Superior temporal gyrus (tissue), 1 donor: ENCODE measurements at regions not wholly inside any gene's neighbourhood (a gene's known extent, or its start where the extent isn't known, plus 50 kb on each side); places are given as distances from the start of the nearest gene placed in this dataset.

ENCODE experiments used
- DNase-seq: peaks from one replicate; pipeline ENCODE4 v3.0.0-alpha.2; 2016; ENCODE audit errors: extremely low spot score

DNA sequence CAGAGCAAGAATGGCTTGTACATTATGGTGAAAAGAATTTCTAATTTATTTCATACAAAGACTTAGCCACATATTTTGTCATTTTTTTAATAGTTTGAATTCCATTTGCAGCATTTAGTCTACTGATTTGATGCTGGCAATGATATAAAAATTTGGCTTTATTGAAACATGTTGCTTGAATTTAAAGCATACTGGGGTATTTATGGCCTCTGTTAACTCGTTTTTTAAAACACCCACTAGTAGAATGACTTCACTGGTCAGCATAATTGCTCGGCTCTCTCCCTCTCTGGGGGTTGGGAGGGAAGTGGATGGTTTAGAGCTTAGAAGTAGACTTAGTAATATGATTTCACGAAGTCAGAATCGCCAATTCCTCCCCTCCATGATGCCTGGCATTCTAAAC is 354.9 kb upstream of the HTR2A start:
- DNase-seq = no peak

DNA sequence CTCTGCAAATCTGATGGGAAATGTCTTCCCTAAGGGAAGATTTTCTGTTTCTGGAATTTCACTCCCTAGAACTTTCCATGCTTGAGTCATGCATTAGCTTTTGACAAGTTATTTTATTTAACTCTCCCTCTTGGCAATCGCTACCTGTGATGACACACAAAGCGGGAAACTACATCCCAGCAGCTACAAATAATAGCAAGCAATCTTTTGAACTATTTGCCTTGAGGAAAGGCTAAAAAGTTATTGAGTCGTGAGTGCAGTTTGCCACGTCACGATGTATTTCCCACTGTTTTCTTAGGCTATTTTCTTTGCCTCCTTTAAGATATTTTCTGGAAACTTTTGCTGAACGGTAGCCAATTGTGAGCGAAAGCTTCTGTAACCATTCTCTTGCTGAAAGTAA is 353.3 kb upstream of the HTR2A start:
- DNase-seq = no peak

DNA sequence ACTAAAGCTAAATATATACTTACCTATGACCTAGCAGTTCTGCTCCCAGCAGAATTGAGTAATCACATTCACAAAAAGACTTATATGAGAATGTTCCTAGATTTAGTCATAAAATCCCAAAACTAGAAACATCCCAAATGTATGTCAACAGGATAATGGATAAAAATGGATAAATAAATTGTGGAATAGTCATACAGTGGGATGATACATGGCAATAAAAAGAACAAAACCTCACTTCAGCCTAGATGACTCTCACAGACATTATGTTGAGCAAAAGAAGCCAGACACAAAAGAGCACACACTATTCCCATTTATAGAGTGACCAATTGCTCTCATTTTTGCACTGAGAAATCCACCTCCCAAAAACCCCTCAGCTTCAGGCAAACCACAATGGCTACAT is 352.4 kb upstream of the HTR2A start:
- no peak for DNase-seq

DNA sequence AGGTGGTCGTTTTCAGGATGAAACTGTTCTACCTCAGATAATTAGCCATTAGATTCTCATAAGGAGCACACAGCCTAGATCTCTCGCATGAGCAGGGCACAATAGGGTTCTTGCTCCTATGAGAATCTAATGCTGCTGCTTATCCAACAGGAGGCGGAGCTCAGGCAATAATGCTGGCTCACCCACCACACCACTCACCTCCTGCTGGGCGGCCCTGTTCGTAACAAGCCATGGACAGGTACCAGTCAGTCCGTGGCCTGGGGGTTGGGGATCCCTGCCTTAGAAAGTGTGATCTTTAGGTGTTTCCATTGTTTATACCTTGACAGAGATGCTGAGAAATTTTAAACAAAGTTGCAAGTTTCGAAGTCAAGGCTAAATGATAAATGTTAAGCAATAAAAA is 344.6 kb upstream of the HTR2A start:
- no peak for DNase-seq

DNA sequence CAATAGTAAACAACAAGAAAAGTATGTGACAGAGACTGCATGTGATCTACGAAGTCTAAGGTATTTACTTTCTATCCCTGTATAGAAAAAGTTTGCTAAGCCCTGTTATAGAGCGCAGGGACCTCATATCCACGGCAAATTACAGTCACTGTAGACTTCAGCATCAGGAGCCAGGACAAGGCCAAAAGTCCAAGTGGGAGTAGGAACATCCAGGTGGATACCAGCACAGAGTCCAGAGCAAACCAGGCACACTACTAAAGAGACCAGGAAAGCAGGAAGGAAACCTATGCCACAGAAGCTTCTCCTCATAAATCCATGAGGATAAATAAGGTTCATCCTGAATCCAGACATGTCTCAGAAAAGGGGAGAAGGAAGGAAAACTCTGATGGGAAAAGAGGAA is 342.2 kb upstream of the HTR2A start:
- no peak for DNase-seq

DNA sequence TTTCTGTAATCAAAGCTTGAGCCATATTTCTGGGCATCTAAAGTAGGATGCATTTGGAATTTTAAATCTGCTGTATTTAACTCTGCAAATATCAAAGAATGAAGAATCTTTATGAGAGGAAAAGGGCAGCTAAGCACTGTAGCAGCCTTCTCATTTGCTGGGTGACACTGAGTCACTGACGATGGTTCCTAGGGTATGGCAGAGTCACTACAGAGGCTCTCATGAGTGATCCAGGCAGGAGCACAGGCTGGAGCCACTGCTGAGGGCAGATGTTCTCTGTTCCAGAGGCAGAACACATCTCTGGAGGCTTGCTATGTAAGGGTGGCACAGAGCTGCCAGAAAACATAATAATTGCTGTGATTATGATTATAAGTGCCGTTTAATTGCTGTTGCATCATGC is 340.7 kb upstream of the HTR2A start:
- DNase-seq = no peak

DNA sequence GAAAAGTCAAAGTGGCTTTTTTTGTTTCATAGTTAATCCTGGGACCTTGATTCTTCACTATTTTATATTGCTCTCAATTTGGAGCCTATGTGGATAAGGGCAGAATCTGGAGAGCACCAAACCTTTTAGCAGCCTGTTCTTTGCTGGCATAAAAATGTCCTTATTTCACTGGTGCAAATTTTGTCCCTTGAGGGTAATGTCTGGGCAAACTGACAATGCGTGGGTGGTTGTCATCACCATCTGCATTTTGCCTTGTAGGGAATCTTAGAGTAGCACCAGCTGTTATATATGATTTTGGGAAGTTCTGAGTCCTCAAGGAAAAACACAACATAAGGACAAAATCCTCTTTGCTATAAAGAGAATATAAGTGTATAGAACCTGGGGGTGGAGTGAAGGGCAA is 336.9 kb upstream of the HTR2A start:
- DNase-seq = peak; percentile 71

DNA sequence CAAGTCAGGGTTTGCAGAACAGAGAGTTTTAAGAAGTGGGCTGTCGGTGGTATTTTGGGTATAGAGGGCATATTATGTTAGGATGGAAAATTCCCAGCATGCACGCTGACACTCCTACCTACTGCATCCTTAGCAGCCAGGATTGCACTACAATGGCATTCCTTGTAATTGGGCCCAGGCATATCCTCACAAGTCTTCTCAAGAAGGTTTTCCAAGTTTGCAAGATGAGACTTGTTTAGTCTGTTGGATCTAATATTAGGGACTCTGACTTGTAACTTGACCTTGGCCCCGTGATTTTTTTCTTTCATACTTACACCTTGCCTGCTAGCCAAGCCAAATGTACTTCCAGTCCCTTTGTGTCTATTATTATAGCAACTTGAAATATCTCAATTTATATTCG is 335.7 kb upstream of the HTR2A start:
- DNase-seq = no peak

DNA sequence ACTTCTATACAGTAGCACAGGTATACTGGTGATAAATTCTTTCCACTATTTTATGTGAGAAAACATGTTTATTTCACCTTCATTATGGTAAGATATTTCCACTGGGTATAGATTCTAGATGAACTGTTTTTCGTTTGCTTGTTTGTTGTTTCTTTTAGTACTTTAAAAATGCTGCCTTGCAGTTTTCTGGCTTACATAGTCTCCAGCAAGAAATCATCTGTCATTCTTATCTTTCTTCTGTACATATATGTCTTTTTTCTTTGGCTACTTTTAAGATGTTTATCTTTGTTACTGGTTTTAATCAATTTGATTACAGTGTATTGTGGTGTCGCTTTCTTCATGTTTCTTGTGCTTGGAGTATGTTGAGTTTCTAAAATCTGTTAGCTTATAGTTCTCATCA is 333.3 kb upstream of the HTR2A start:
- DNase-seq = no peak

DNA sequence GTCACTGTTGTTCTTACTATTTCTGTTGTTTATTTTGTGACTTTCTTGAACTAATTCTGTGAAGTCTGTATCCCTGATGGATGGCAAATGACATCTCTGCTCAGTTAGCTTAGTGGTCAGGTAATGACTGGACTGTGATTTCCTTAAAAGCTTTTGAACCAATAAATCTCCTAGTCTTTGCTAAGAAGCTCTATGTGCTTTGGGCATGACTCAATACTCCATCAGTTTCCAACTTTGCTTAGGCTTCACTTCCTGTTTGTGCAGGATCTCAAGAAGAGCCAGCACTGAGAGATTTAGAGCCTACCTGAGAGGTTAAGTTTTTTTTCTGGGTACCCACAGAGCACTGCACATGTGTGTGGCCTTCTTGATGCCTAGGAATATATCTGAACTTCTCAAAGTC is 329.7 kb upstream of the HTR2A start:
- DNase-seq = no peak

DNA sequence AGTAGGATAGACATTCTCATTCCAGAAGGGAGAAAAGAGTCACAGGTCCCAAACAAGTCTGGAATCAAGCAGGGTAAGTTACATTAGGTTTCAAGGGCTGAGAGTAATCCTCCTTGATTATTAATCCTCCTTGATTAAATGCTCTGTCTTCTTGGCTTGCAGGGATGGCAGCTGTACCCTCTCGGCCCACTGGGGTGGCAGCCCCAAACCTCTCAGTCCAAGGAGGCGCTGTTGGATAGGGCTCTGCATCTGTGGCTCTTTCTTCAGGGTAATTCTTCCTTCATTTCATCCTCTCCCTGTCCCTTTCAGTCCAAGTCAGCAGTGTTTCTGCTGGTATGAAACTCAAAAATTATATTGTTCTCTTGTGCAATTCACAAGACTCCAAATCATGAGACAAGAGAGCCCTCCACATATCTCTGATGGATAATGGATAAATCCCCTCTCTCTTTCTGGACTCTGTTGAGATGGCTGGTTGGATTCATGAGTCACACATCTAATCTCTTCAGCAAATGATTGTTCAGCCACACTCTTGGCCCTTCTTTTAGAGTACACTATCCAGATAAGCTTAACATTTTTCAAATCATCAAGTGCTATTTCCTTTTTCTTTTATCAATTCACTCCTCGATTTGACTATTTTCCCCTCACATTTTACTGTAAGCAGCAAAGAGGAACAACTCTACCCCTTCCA is 323.7 kb upstream of the HTR2A start:
- DNase-seq = no peak

DNA sequence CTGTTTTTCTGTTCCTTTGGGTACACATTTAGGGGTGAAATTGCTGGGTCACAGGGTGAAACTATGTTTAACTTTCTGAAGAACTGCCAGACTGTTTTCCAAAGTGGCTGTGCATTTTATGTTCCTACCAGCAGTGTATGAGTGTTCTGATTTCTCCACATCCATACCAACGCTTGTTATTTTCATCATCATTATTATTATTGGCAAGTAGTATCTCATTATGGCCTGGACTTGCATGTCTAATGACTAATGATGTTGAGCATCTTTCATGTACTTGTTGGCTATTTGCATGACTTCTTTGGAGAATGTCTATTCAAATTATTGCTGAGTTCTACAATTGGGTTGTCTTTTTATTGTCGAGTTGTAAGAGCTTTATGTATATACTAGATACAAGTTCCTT is 321.8 kb upstream of the HTR2A start:
- DNase-seq = no peak

DNA sequence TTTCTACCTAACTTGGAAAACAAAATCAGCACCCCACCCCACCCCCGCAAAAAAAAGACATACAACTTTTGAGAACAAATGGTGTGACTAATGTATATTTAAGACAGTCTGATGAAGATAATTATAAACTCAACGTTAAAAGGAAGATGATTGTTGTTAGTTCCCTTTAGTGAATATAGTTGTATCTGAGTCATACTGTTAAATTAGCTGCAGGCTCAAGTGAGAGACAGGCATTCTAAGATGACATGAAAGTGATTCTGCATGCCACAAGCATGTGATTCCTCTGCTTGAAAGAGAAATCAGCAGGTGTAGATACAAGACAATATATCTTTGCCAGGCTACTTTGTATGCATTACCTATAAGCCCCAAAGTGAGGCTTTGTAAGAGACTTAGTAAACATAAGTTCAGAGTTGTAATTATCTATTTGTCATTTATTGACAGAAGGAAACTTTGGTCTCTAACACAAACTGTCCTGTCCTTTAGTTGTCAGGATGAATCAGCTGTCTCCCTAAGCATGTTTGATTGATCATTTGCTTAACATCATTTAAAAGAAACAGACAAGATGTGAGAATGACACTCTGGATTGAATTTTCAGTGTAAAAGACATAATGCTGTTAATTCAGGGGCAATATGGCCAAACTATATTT is 319.4 kb upstream of the HTR2A start:
- no peak for DNase-seq

DNA sequence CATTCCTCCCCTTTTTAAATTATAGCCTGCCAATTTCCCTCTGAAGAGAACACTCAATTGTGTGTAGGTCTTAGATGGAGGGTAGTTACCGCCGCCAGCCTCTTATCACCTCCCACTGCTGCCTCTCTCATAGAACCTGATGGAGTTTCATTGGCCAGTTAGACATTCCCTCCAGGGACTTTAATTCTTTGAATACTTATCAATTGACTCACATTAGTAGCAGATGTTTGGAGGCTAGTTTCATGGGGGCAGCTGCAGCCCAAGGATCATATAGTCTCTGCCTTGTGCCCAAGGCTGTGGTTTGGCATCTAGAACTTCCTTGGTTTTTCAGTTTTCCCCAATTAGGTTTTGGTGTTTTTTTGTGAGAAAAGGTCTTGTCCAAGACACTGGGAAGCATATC is 318.9 kb upstream of the HTR2A start:
- DNase-seq = no peak

DNA sequence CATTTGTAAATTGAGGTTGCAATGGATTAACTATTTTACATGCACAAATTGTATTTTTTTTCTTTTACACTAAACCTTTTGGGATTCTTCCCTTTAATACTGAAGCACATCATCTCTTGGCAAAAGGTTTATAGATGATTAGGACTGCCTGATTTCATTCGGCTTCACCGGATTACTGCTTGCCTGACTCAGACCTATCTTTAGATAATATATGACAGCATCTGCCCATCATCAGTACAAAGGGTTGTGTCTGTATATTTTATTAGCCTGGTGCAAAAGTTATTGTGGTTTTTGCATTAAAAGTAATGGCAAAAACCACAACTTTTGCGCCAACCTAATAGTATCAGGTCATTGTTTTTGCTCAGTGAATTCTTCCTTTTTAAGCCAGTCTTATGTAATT is 316.2 kb upstream of the HTR2A start:
- no peak for DNase-seq

DNA sequence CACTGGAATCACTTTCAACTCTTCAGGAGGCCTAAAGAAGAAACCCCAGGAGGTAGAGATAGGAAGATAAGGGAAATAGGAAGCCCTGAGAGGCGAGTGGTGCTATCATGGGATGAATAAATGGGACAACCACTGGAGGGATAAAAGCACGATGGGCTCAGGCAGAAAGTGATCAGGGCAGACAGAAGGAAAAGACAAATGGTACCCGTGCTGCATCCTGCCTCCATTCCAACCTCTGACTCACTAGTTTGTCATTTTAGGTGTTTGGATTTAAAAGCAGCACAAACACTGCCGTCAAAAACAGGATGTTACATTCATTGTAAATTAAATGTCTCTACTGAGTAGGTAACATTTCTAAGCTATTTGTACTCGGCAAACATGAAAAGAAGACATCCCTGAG is 314.3 kb upstream of the HTR2A start:
- no peak for DNase-seq

DNA sequence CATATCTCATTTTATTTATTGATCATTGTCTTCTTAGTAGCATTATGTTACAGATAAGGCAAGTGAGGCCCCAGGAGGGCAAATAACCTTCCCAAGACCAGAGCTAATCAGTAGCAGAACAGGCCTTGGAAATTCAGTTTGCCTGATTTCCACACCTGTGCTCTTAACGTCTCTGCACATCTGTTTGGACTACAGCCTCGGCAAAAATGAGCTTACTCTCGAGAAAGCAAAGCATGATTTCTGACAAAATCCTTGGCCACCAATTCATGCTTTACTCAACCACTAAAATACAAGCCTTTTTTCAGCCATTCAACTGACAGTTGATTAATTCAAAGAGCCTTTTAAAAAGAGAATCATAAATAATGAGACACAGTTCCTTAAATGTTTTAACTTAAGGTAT is 309.3 kb upstream of the HTR2A start:
- DNase-seq = no peak

DNA sequence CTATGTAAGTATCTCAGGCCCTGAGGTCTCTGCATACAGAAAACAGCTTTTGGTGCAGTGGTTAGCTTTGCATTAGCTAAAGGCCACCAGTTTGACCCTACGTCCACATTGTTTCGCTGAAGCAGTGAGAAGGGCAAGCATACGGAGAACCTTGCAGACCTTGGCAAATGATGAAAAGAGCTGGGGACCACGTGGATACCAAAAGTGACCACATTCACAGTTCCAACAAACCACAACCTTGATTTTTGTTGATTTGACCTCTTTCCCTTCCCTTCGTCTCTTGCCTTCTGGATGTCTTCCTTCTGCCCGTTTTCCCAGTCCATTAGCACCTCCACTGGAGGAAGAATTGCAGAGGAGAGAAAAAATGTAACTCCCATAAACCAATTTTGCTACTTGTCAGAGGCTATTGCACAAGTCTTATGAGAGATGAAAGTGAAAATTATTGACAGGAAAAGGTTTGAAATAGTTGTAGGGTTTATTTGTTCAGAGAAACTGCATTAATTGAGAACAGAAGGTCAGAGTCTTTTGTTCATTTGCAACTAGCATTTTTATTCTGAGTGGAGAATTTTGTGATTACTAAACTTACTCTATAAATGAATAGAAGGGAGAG is 293.9 kb upstream of the HTR2A start:
- DNase-seq = no peak

DNA sequence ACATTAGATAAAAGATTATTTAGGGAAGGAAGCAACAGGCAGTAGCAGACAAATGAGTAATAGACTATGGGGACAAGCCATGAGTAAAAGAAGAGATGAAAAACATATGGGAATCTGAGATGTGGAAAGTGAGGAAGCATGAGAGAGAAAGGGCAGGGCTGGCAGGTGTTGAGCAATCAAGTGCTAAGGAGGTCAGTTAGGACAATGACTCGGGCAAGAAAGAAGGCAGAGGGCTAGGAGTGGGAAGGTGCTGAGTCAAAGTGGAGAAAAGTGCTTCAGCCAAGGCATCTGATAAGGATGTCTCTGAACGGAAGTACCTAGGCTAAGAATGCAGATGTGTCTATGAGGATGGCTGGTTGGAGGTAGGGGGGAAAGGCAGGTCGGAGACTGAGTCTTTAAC is 291.9 kb upstream of the HTR2A start:
- DNase-seq = no peak

DNA sequence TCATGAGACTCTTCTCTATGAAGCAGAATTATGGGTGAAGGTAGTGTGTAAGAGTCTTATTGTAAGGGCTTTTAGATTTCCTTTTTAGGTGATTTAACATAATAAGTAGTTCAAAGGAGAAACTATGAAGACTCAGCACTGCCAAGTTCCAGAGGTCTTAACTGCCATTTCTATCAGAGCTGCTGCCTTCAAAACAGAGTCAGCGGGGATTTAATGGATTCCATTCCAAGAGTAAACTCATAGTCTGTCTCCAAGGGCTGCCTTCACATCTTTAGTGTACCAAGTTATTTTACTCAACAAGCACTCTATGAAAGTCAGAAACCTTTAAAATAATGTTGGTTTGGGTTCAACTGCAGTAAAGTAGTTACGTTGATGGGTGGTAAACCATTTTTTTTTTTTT is 289.6 kb upstream of the HTR2A start:
- DNase-seq = no peak

DNA sequence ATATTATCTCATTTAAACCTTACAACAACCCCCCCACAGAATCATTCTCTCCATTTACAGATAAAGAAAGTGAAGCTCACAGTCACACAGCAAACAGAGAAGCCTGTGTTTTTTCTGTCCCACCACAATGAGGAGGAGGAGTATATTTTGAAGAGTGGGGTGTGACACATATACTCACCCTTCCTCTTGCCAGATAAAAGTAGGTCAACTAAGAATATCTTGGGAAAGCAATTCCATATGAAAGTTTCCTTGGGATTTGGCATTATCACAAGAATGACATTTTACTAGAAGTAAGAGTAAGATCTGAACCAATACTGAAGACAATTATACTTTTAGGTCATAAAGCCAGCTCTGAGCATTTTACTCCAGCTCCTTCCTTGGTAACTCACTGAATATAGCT is 287.5 kb upstream of the HTR2A start:
- peak; percentile 47 for DNase-seq

DNA sequence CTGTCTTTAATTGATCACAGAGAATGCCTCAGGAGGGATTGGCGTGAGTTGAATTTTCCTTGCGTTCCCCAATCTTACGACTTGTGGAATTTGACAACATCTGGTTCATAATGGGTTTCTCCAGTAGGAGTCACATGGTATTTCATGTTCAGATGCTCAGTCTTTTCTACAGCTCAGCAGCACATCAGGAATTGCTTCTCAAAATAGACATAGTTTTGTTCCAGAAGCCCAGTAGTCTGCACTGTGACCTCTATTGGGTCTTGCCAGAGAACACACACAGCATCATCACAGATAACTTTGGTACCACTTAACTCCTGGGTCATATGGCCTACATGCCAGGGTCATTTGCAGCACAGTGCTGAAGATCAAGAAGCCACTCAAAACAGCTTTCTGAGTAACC is 282.5 kb upstream of the HTR2A start:
- DNase-seq = no peak

DNA sequence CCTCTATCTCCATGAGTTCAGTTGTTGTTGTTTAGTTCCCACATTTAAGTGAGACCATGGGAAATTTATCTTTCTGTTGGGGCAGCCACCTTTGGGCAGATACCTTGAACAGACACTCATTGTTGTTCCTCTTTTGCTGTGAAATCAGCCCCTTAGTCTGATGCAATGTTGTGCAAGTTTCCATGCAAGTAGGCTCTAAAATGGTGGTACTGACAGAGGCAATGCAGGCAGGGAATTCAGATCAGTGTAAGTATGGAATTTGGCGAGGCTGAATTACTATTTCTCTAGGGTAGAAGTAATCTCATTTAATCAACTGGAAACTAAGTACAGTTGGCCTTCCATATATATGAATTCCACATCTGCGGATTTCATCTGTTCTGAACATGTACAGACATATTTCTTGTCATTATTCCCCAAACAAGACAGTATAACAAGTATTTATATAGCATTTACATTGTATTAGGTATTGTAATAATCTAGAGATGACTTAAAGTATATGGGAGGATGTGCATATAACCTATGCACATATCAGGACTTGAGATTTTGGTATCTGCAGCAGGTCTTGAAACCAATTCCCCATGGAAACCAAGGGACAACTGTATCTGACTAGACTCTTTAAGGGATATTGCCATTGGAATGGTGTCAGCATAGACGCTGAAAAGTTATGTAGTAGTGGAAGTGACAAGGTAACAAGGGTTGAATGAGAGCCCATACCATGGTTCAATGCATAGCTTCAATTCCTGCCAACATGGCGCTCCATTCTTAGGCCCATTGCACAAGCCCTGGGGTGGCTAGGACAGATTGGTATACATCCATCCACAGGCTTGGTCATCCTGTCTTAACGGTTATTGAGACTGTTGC is 281.5 kb upstream of the HTR2A start:
- no peak for DNase-seq
